ENCODE measurements at regions not wholly inside any gene's neighbourhood (a gene's known extent, or its start where the extent isn't known, plus 50 kb on each side); places are given as distances from the start of the nearest gene placed in this dataset.

- no peak for DNase-seq
Measured at GRCh38 chr9:124179196-124180071, 78.3 kb upstream of the NEK6 start.

GRCh38 chr9:124180557-124180956, 77.2 kb upstream of the NEK6 start:
- no peak for DNase-seq

- DNase-seq: no peak
Measured at GRCh38 chr9:124182741-124183140, 75.0 kb upstream of the NEK6 start.

- DNase-seq: no peak
Measured at GRCh38 chr9:124183772-124184171, 74.0 kb upstream of the NEK6 start.

- DNase-seq: no peak
Measured at GRCh38 chr9:124185413-124185812, 72.3 kb upstream of the NEK6 start.

- DNase-seq: no peak
Measured at GRCh38 chr9:124187311-124187710, 70.4 kb upstream of the NEK6 start.

- DNase-seq: no peak
Measured at GRCh38 chr9:124188331-124189110, 69.2 kb upstream of the NEK6 start.

- DNase-seq: no peak
Measured at GRCh38 chr9:124190761-124191160, 67.0 kb upstream of the NEK6 start.

- DNase-seq: no peak
Measured at GRCh38 chr9:124191691-124192395, 65.9 kb upstream of the NEK6 start.

- DNase-seq: no peak
Measured at GRCh38 chr9:124196814-124197176, 61.0 kb upstream of the NEK6 start.

- DNase-seq: peak; percentile 13
Measured at GRCh38 chr9:124197177-124198095, 60.3 kb upstream of the NEK6 start.

- no peak for DNase-seq
Measured at GRCh38 chr9:124198331-124198730, 59.4 kb upstream of the NEK6 start.

- DNase-seq: peak; percentile 2
Measured at GRCh38 chr9:124198948-124199347, 58.8 kb upstream of the NEK6 start.

GRCh38 chr9:124199474-124199873, 58.3 kb upstream of the NEK6 start:
- no peak for DNase-seq

- peak; percentile 60 for DNase-seq
Measured at GRCh38 chr9:124202447-124202971, 55.2 kb upstream of the NEK6 start.

GRCh38 chr9:124205686-124206352, 51.9 kb upstream of the NEK6 start:
- DNase-seq: no peak

GRCh38 chr9:124206391-124206790, 51.4 kb upstream of the NEK6 start:
- no peak for DNase-seq

Measured in activated CD8-positive, alpha-beta memory T cell treated with anti-CD3 and anti-CD28 coated beads, Interleukin-2, amount 50 U/mL, for 4 hours (primary cell).